Endodermal cell (in vitro differentiated cells): ENCODE measurements at regions not wholly inside any gene's neighbourhood (a gene's known extent, or its start where the extent isn't known, plus 50 kb on each side); places are given as distances from the start of the nearest gene placed in this dataset.
A peak's percentile ranks its signal among the peaks of the same experiment; 100 is the strongest.
"Not testable (repeated sequence)": the region's sequence is repeated elsewhere in the genome, so short reads cannot be mapped to it uniquely, and the experiment has no call there.

ENCODE experiments used
- DNase-seq: peaks from one replicate; pipeline ENCODE4 v3.0.0-alpha.2; 2017
- H3K27ac ChIP-seq: 2 replicates; pipeline ENCODE4 v1.5.1; 2013; ENCODE audit warnings: mild to moderate bottlenecking, low read depth, low read length, moderate library complexity
- H3K27me3 ChIP-seq: 2 replicates; pipeline ENCODE4 v1.6.1; 2013; ENCODE audit warnings: mild to moderate bottlenecking, low read length, moderate library complexity; ENCODE audit not compliant: insufficient read depth, control insufficient read depth, poor library complexity, severe bottlenecking
- H3K36me3 ChIP-seq: 2 replicates; pipeline ENCODE4 v1.7.0; 2013; ENCODE audit warnings: mild to moderate bottlenecking, low read length, moderate library complexity; ENCODE audit not compliant: control insufficient read depth, insufficient read depth
- H3K4me1 ChIP-seq: one replicate; pipeline ENCODE4 v1.7.0; 2013; ENCODE audit warnings: low read length; ENCODE audit not compliant: control insufficient read depth, insufficient read depth
- H3K4me3 ChIP-seq: 2 replicates; pipeline ENCODE4 v1.5.1; 2013; ENCODE audit warnings: mild to moderate bottlenecking, low read length, moderate library complexity
- H3K9ac ChIP-seq: 2 replicates; pipeline ENCODE4 v1.6.1; 2013; ENCODE audit warnings: mild to moderate bottlenecking, low read length, moderate library complexity; ENCODE audit not compliant: poor library complexity, severe bottlenecking; ENCODE audit errors: extremely low read depth
- H3K9me3 ChIP-seq: 2 replicates; pipeline ENCODE4 v1.6.1; 2013; ENCODE audit warnings: mild to moderate bottlenecking, low read length, moderate library complexity; ENCODE audit not compliant: control insufficient read depth
- H3K27ac Mint-ChIP-seq: 2 replicates; pipeline ENCODE4 v1.8.0; 2020; ENCODE audit warnings: mixed read lengths
- H3K27me3 Mint-ChIP-seq: 2 replicates; pipeline ENCODE4 v1.8.0; 2021; ENCODE audit warnings: mild to moderate bottlenecking, mixed read lengths; ENCODE audit not compliant: insufficient read depth
- H3K36me3 Mint-ChIP-seq: 2 replicates; pipeline ENCODE4 v1.8.0; 2020; ENCODE audit warnings: low read depth, mixed read lengths
- H3K4me1 Mint-ChIP-seq: 2 replicates; pipeline ENCODE4 v1.8.0; 2020; ENCODE audit warnings: mixed read lengths
- H3K4me3 Mint-ChIP-seq: 2 replicates; pipeline ENCODE4 v1.8.0; 2020; ENCODE audit warnings: mild to moderate bottlenecking, moderate library complexity, mixed read lengths
- H3K9me3 Mint-ChIP-seq: 2 replicates; pipeline ENCODE4 v1.8.0; 2020; ENCODE audit warnings: mild to moderate bottlenecking, mixed read lengths
- CTCF ChIP-seq: fragments of 200-600 bp; sonication (generic); conservative IDR thresholded peaks from 2 replicates; pipeline ENCODE4 v1.5.0; 2021; ENCODE audit warnings: antibody characterized with exemption, mild to moderate bottlenecking
- WGBS, 2 experiments: methylation state at CpG; one replicate each; pipeline versions ENCODE4 v1.1.5 to v1.1.7; 2013; ENCODE audit warnings: missing lambda C conversion rate in 2 of 2, mixed read lengths in 1 of 2; ENCODE audit not compliant: insufficient coverage in 1 of 2, insufficient read length in 1 of 2; 5-methylcytosine and 5-hydroxymethylcytosine counted together

- H3K27me3 Mint-ChIP-seq, H3K36me3 Mint-ChIP-seq: not testable (repeated sequence)
- H3K9me3 Mint-ChIP-seq, result peaks cover 47% of the 10 kb centered on the region
These were observed 601.6 kb downstream of the UQCRFS1 start for GRCh38 chr19:28611227-28611914.

GRCh38 chr19:28610731-28611130 lies 602.2 kb downstream of the UQCRFS1 start:
- H3K4me1 Mint-ChIP-seq, result no peaks in the 10 kb centered on the region
- H3K4me3 ChIP-seq, result no peak overlapping the region
- no peak for TF ChIP-seq CTCF
- no peak overlapping the region for H3K27ac ChIP-seq
- no peaks in the 10 kb centered on the region for H3K27me3 Mint-ChIP-seq
- H3K36me3 ChIP-seq, result no peaks in the 10 kb centered on the region
- no peak for DNase-seq
- no peak overlapping the region for H3K4me3 Mint-ChIP-seq
- peaks cover 4% of the 10 kb centered on the region for H3K36me3 Mint-ChIP-seq
- WGBS, 2 experiments, result 93 to 100% methylated on average over 3 to 6 of the region's 6 CpGs
- peaks cover 52% of the 10 kb centered on the region for H3K9me3 Mint-ChIP-seq
- no peaks in the 10 kb centered on the region for H3K4me1 ChIP-seq
- H3K27me3 ChIP-seq, result no peaks in the 10 kb centered on the region
- H3K9me3 ChIP-seq, result peaks cover 46% of the 10 kb centered on the region
- no peak overlapping the region for H3K9ac ChIP-seq
- no peak overlapping the region for H3K27ac Mint-ChIP-seq

More at GRCh38 chr19:28611227-28611914, 601.6 kb downstream of the UQCRFS1 start:
- not testable (repeated sequence) for H3K4me1 ChIP-seq, H3K27me3 ChIP-seq, H3K4me3 ChIP-seq, DNase-seq, H3K4me3 Mint-ChIP-seq, H3K36me3 ChIP-seq, H3K4me1 Mint-ChIP-seq, H3K27ac ChIP-seq, H3K27ac Mint-ChIP-seq, H3K9ac ChIP-seq
- peak; percentile 49 for TF ChIP-seq CTCF
- 90 to 92% methylated on average over 4 to 8 of the region's 8 CpGs for WGBS, 2 experiments
- H3K9me3 ChIP-seq, result peaks cover 43% of the 10 kb centered on the region

GRCh38 chr19:28609944-28610343 lies 603.0 kb downstream of the UQCRFS1 start:
- DNase-seq, result no peak
- Histone ChIP-seq H3K9ac (no peak overlapping the region), H3K4me3 (no peak overlapping the region), H3K27ac (no peak overlapping the region), H3K27me3 (no peaks in the 10 kb centered on the region), H3K36me3 (no peaks in the 10 kb centered on the region), H3K4me1 (no peaks in the 10 kb centered on the region), H3K9me3 (peaks cover 46% of the 10 kb centered on the region)
- Mint-ChIP-seq H3K9me3 (peaks cover 56% of the 10 kb centered on the region), H3K4me3 (no peak overlapping the region), H3K27me3 (no peaks in the 10 kb centered on the region), H3K36me3 (peaks cover 4% of the 10 kb centered on the region), H3K27ac (no peak overlapping the region), H3K4me1 (no peaks in the 10 kb centered on the region)
- WGBS, 2 experiments, result 88 to 94% methylated on average over 4 to 5 of the region's 5 CpGs
- TF ChIP-seq CTCF, result no peak
